T follicular helper cell (primary cell): ENCODE measurements at regions not wholly inside any gene's neighbourhood (a gene's known extent, or its start where the extent isn't known, plus 50 kb on each side); places are given as distances from the start of the nearest gene placed in this dataset.

Experiments used
- DNase-seq: peaks from one replicate; pipeline ENCODE4 v3.0.0-alpha.2; 2020; ENCODE audit warnings: low read depth

GRCh38 chr10:128897401-128898129 lies 569.5 kb upstream of the MGMT start:
- DNase-seq, result no peak

- DNase-seq, result no peak
These were observed 568.7 kb upstream of the MGMT start for GRCh38 chr10:128898133-128898915.

GRCh38 chr10:128898916-128899195 lies 568.2 kb upstream of the MGMT start:
- DNase-seq, result no peak

GRCh38 chr10:128900456-128900855 lies 566.6 kb upstream of the MGMT start:
- DNase-seq, result no peak

DNA sequence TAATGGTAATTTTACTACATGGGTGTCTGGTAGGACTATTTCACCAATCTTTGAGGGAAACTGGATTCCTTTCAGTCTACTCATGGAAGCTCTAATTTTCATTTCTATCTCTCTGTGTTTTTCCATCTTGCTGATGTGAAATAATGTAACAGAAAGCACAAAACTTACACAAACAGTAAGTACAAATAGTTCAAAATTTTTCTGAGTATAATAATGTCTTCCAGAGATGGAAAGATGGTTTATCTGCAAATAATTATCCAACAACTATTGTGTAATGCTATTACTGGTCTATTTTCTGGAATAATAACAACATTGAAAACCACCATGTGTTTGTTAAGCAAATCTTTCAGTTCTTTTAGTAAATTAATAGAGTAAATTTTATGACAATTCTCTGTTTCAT lies 565.8 kb upstream of the MGMT start:
- DNase-seq, result no peak

GRCh38 chr10:128902031-128902710 lies 564.9 kb upstream of the MGMT start:
- no peak for DNase-seq

DNA sequence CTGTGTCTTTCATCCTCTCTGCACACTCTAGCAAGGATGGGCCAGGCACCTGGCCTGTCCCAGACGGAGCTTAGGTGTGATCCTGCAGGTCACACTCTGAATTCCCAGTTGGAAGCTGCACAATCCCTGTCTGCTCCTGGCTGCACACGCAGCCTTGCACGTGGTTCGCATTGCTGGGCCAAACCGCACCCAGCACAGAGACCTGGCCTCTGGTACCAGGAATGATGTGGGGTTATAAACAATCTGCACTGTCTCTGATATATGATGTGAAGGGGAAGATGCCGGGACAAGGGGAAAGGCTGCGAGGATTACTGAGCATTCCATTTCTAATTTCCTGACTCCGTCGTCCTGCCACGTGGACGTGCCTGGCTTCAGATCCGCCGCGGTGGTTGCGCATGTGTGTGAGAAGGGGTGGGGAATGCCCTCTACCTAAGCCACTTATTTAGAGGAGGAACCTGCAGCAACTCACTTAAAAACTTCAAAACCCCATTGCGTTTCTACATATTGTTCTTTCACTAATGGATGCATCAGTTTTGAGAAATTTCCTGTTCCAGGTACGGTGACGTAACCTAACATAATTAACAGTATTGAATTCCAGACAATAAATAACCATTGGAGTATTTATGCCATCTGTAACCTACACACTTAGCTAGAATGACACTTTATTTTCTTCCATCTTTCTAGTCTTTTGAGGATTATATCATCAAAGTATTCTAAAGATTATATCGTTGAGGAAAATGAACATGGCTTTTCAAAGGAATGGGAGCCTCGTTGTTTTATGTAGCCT lies 559.7 kb upstream of the MGMT start:
- DNase-seq, result no peak

- no peak for DNase-seq
These were observed 558.9 kb upstream of the MGMT start for GRCh38 chr10:128908099-128908498.

DNA sequence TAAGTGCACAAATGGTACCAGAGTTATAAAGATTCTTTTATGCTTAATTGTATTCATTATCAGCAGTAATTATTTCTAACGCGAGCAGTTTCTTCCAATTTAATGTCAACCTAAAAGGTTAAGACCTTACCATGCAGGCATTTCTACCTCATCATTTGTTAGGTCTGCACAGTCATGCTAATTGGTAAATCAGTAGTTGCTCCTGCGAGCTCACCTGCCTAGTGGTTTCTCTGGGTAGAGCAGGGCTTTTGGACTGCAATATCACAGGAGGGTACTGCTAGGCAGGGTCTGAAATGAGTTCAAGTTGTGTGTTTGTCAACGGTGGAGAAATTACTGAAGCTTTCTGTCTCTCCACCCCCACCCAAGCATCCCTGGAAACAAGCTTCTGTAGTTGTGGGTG lies 558.5 kb upstream of the MGMT start:
- no peak for DNase-seq

DNA sequence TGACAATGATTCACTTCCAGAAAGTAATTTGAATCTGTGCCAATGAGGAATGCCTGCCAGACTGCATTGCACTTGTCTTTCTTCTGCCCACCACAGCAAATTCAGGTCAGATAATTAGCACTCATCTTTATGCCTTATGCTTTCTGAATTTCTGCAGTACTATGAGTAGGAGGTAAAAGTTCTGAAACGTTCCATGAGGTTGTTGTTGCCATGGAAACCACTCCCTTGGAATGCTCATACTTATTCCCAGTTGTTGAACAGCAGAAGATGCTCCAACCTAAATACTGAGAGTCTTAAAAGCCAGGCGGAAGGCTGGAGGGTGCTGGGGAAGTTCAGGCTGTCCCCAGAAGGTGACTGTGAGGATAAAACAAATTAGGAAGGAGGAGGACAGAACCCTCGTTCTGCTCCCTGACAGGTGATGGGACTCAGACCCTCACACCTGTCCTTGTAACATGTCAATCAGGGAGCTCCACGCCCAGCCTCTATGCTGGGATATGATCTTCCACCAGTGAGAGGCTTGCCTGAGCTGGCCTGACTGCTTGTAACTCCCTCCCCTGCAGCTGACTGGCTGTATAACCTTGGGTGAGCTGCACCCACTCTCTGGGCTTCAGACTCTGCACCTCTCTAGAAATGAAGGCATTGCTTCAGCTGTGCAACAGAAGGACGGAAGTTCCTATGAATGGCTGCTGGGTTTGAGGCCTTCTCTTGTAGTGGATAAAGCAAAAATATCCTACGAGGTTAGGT lies 554.3 kb upstream of the MGMT start:
- no peak for DNase-seq

DNA sequence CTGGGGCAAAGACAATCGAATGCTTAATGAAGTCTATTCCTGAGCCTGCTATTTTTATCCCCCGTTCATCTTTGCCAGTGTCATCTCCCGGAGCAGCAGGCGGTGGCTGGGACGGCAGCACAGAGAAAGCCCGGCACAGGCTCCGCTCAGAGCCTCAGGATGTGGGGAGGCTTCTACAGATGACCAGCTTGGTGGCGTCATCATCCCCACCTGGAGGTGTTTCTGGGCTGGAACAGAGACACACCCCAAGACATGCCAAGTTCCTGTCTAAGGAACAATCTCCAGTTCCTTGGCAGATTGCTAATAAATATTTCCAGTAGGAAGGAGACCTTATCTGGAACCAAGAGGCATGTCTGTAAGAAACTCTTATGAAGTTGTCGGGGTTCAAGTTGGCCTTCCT lies 552.4 kb upstream of the MGMT start:
- no peak for DNase-seq

- no peak for DNase-seq
These were observed 551.4 kb upstream of the MGMT start for GRCh38 chr10:128915630-128916029.

DNA sequence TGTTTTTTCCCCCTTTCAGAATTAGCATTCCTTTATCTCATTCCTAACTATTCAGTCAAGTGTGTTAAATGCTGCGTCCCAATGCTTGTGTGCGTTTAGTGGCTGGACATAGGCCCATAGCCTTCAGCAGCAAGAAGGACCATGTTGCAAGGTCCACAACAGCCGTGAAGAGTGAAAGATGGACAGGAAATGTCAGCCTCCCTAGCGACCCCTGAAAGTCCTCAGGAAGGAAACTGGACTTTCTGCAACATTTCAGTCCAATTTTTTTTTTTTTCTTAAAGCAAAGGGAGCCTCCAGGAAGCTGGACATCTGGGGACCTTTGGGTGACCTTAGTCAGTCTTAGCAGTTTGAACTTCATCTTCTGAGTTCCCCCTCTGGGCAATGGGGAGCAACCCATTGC lies 550.7 kb upstream of the MGMT start:
- no peak for DNase-seq

DNA sequence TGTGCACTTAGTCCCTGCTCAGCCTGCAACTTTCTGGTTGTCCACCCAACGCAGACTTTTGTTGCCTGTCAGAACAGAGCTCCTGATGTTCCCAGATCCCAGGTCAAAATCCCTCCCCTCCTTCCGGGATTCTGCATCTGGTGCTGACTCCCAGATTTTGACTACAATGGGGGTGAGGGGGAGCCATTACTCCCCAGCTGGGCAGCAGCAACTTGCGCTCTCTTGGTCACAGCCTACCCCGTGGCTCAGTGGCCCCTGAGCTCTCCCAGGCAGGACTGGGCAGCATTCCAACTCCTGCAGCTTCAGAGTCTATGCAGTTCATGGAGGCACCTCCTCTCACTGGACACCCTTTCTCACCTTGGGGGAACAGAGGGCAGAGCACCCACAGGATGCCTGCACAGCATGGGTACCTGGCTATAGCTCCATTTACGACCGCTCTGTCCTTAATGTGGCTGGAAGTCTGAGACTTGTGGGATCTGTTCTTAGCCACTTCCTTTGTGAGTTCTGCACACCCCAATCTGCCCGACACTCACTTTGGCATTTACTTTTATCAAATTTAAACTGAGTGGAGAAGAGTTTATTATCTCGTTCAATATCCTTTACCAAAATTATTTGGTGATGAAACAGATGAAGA lies 545.5 kb upstream of the MGMT start:
- no peak for DNase-seq

DNA sequence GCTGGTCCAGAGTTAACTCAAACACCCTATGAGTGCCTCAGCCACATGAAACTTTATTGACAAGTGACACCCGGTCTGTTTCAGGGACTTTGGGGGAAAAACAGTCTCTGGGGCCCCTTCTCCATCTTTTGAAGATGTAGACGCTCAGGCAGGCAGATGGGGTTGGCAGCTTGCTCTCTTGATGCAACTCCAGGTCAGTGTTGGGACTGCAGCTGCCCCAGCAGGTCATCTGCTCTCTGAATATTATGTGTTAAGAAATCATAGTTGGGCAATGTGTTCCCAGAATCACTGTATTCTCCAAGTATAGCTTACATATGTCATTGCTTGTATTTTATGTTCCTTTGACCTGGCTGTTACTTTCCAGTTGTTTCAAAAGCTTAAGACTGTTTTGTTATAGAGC lies 544.9 kb upstream of the MGMT start:
- no peak for DNase-seq

GRCh38 chr10:128922619-128923196 lies 544.3 kb upstream of the MGMT start:
- DNase-seq, result no peak

DNA sequence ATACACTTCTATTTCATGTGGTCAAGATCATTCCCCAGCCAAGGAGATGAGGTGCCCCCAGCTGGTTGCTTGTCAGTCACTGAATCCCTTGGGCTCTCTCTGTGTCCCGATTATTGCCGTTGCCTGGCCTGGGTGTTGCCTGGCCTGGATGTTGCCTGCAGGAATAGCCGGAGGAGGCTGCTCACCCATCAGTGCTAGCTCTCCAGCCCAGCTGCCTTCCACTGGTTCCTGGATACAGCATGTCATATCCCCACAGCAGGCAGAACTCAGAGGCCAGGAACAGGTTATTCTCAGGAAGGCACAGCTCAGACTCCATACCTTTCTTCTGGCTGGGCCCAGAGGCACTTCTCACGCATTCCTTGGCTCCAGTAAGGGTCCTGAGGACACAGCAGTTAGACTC lies 542.1 kb upstream of the MGMT start:
- DNase-seq, result no peak

DNA sequence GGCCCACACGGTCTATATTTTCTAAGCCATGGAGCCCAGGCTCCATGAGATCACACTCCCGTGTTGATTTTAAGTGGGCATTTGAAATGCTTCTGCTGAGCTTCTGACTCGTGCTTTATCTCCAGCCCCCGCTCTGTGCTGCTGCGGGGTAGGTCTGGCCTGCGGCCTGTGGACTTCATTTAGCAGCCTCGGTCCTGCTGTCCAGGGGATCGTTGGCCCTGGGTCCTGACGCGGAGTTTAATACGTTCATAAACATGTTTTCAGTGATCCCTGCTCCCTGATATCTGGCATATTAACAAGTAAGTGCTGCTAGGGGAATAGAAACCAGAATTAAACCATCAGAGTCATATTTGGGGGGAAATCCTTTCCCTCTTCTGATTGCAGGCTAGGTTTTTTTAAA lies 540.3 kb upstream of the MGMT start:
- no peak for DNase-seq

GRCh38 chr10:128927497-128928161 lies 539.4 kb upstream of the MGMT start:
- DNase-seq, result no peak

- DNase-seq, result no peak
These were observed 538.7 kb upstream of the MGMT start for GRCh38 chr10:128928231-128928836.
